HFF-Myc (cell line): ENCODE measurements at regions not wholly inside any gene's neighbourhood (a gene's known extent, or its start where the extent isn't known, plus 50 kb on each side); places are given as distances from the start of the nearest gene placed in this dataset.

Source experiments
- DNase-seq: peaks from one replicate; pipeline ENCODE4 v3.0.0-alpha.2; 2011; ENCODE audit warnings: low read depth; ENCODE audit errors: extremely low read depth
- H3K4me3 ChIP-seq: replicated peaks from 2 replicates; pipeline ENCODE4 v1.5.1; 2011; ENCODE audit warnings: low read depth, mild to moderate bottlenecking, control low read depth, low read length
- TF ChIP-seq, protein P1 (sequence below): IDR thresholded peaks from 2 replicates; pipeline ENCODE4 v1.5.1; 2012; ENCODE audit warnings: mild to moderate bottlenecking, low read depth, low read length, control low read depth; ENCODE audit errors: missing control alignments

DNA sequence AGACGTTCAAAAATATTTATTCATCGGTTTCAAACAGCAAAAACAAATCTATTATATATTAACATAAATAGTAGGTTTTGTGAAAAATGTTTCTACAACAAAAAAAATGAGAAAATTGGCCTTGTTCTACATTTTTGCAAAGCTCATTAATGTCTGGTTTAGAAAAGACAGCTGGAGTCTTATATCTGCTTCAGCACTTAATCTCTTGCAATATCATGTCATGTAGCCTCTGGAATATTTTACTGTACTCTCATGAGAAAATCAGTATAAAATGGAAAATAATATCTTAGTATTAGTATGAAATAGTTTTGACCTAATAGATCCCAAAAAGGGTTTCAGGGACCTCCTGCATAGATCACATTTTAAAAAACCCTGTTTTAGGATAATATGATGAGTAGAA is 326.6 kb downstream of the ARL4A start:
- no peak overlapping the region for H3K4me3 ChIP-seq
- TF ChIP-seq, protein P1, sequence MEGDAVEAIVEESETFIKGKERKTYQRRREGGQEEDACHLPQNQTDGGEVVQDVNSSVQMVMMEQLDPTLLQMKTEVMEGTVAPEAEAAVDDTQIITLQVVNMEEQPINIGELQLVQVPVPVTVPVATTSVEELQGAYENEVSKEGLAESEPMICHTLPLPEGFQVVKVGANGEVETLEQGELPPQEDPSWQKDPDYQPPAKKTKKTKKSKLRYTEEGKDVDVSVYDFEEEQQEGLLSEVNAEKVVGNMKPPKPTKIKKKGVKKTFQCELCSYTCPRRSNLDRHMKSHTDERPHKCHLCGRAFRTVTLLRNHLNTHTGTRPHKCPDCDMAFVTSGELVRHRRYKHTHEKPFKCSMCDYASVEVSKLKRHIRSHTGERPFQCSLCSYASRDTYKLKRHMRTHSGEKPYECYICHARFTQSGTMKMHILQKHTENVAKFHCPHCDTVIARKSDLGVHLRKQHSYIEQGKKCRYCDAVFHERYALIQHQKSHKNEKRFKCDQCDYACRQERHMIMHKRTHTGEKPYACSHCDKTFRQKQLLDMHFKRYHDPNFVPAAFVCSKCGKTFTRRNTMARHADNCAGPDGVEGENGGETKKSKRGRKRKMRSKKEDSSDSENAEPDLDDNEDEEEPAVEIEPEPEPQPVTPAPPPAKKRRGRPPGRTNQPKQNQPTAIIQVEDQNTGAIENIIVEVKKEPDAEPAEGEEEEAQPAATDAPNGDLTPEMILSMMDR = no peak
- no peak for DNase-seq

DNA sequence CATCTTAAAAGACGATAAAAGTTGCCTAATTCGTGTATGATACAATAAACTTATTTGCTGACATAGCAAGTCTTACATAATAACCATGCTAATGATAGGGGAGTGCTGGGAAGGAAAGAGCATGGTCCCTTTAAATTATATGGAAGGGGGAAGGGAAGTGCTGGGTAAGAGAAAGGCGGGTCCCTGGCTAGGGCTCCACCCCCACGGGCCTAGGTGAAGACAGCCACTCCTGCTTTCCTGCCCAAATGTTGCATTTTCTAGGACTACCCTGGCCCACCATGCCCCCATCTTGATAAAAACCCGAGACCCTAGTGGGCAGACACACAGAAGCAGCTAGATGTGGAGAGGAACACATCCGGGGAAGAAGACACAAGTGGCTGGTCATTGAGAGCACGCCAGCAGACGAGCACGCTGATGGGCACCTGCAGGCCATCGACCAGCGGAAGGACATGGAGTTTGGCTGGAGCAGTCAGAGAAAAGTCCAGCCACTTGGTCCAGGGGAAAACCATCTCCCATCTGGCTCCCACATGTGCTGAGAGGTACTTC is 328.7 kb downstream of the ARL4A start:
- TF ChIP-seq, protein P1 = no peak
- DNase-seq = peak; percentile 11
- H3K4me3 ChIP-seq = no peak overlapping the region

DNA sequence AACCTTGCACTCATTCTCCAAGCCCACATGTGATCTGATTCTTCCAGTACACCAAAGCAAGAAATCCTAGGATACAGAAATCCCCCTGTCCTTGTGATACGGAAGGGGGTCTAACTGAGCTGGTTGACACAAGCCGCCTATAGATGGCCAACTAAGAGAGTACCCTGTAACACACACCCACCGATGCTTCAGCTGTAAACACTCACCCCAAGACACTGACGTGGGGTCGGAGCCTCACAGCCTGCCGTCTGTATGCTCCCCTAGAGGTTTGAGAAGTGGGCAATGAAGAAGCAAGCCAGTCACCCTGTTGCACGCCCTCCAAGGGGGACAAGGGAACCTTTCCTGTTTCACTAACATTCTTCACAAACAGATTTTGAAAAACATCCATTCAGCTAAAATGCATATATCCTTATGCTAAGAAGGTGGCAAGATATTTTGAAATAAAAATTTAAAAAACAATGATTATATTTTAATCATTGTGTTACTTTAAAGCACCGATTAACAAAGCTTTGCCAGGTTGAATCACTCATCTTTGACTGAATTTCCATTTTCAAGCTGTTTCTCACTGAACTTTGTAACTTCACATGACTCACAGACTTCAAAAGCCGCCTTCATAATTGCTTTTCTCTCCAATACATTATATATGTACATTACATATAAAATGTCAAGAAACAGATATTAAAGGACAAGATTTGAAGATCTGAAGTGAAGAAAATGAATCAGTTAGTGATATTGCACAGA is 329.3 kb downstream of the ARL4A start:
- TF ChIP-seq, protein P1 = no peak
- H3K4me3 ChIP-seq = no peak overlapping the region
- no peak for DNase-seq

DNA sequence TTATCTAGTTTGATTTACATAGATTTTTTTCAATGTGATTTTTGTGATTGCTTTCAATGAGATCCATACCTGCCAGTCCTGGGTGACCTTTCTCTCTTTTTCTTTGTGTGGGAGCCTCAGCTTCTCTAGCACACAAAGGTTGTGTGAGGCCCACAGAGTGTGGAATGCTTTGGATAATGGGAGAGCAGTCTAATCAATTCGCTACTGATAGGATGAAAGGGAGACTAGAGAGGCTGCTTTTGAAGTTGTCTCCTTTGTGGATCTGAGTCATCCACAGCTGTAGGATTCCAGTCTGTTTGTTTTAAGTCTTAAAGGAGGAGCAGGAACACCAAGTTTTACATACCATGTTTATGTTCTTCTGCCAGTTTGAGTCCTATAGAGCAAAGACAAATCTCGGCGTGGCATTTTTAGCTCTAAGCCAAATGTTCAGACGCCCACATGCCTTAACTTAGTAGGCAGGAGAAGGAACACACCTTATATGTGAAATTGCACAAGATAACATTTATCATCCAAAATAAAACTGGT is 330.0 kb downstream of the ARL4A start:
- H3K4me3 ChIP-seq = no peak overlapping the region
- no peak for DNase-seq

DNA sequence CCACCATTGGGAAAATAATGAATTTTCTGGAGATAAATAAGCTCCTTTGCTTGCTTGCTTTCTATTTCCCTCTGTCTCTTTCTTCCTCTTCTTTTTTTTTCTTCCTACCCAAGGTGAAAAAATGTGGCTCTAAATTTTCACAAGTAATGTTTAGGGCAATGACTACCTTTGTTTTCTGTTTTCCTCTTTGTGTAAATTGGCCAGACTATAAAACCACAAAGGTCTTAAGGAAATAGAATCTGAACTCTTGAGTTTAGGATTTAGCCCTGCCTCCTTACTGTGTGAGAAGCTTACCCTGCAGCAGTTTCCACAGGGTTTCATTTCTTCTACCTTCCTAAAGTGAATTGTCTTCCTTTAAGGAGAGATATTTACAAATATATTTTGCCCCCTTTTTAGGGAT is 330.4 kb downstream of the ARL4A start:
- no peak for DNase-seq
- TF ChIP-seq, protein P1 = no peak
- H3K4me3 ChIP-seq = no peak overlapping the region

More for the DNA sequence above, 330.0 kb downstream of the ARL4A start:
- TF ChIP-seq, protein P1 = no peak

DNA sequence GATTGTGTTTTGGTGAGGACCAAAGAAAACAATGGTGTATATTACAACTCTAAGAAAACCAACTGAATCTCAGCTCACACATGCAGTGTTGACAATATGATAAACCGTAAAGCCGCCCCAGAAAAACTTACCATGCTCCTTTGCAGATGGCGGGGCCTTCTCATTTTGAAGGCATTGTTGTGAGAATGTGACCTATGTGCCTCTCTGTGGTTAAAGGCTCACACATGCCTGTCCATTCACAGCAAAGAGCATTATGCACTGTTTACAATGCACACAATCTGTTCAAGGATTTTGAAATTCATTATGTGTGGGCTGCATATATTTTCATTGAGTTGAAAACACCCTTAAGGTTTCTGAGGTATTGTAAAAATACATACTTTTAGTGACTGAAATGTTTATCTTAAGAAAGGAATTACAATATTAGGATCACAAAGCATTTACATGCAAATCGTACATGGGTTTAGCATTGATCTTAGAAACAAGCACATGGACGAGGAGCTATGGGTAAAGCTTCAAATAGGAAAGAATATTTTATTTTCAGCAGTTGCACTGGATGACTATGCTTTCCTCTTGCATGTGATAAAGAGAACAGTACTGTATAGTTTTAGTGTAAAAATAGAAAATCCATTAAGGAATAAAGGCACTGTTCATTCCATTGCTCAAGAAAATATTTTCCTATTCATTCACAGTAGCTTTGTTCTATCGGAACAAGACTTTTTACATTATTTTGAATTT is 334.3 kb downstream of the ARL4A start:
- TF ChIP-seq, protein P1 = no peak
- DNase-seq = no peak

More for the DNA sequence above, 334.3 kb downstream of the ARL4A start:
- H3K4me3 ChIP-seq = no peak overlapping the region
